ENCODE measurements at regions not wholly inside any gene's neighbourhood (a gene's known extent, or its start where the extent isn't known, plus 50 kb on each side); places are given as distances from the start of the nearest gene placed in this dataset.

DNA sequence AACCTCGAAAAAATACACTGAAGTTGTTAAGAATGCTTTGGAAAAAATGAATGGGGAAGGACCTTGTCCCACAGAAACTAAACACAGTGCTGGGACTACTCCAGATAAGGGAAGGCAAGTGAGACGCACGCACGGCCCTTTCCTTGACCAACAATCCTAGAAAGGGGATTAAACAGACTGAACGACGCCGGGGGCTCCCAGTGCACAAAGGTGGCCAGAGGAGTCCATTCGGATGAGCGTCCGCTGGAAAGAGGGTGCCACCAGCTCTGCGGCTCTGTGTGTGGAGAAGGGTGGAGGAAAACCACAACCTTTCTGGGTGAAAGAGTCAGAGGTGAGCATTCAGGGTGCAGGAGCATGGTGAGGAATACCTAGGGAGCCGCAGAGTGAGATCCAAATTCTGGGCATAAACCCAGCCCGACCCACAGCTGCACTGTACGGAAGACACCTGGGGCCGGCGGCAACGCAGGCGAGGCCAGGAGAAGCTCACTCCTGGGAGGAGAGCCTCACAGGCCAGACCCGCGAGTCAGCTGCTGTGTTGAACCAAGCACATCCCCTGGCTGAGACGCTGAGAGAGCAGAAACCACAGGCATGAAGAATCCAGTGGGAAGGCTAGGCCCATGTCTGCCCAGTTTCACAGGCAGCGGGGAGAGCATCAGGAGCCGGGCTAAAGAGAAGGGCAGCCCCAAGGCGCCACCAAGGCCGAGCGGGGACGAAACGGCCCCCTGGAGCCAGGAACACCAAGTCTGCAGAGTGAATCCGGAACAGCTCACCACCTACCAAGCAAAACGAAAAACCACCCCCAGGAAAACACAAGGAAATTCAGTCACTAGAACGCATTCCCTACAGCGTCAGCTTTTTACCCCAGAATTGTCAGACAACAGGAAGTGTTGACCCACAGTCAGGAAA, 177.1 kb downstream of the BRD1 start:
- intact Hi-C loops (cut with DNase I), result no loop called here

DNA sequence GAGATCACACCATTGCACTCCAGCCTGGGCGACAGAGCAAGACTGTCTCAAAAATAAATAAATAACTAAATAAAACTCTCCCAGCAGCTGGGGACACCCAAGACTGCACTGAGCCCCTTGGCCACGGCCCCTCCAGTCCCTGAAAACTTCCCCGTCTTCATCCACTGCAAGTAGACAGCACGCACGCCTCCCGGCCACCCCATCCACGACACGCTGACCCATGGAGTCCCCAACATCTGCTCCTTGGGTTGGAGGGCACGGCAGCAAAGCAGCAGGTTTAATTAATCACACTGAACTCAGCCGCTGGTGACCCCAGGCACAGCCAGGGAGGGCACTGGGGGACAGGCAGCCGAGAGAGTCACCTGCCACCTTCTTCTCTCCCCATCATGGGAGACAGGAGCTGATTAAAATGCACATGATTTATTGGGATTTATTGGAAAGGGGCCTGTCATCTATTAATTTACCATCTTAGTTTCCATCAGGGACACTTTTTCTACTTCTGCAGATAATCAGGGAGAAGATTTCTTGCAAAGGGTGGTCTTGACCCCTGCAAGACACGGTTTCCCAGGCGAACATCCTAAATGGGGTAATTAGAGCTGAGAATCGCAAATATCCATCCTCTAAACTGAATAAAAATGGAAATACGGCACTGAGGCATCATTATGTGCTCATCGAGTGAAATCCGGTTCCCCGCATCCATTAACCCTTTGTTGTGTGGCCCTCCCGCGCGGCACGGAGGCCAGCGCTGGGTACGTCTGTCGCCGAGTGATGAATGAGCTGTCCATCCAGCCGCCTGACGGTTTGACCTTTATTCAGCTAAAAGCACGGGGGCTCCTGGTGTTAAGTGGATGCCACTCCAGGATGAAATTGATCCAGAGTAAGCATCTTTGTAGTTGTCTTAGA, 178.3 kb downstream of the BRD1 start:
- no peak overlapping the region for H3K27ac ChIP-seq
- TF ChIP-seq POLR2A (IDR thresholded peaks at IDR 0.05), result no peak
- TF ChIP-seq, protein P1, sequence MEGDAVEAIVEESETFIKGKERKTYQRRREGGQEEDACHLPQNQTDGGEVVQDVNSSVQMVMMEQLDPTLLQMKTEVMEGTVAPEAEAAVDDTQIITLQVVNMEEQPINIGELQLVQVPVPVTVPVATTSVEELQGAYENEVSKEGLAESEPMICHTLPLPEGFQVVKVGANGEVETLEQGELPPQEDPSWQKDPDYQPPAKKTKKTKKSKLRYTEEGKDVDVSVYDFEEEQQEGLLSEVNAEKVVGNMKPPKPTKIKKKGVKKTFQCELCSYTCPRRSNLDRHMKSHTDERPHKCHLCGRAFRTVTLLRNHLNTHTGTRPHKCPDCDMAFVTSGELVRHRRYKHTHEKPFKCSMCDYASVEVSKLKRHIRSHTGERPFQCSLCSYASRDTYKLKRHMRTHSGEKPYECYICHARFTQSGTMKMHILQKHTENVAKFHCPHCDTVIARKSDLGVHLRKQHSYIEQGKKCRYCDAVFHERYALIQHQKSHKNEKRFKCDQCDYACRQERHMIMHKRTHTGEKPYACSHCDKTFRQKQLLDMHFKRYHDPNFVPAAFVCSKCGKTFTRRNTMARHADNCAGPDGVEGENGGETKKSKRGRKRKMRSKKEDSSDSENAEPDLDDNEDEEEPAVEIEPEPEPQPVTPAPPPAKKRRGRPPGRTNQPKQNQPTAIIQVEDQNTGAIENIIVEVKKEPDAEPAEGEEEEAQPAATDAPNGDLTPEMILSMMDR (IDR thresholded peaks at IDR 0.05), result no peak
- H3K4me3 ChIP-seq, result no peak overlapping the region
- no peaks in the 10 kb centered on the region for H3K9me3 ChIP-seq (replicated peaks in 1 of 3)
- WGBS, 4 donors, result 46 to 58% (median 50%) methylated on average over 23 to 29 of the region's 29 CpGs
- H3K27me3 ChIP-seq, result peaks cover 4% of the 10 kb centered on the region
- no peak for DNase-seq
- intact Hi-C loops (cut with DNase I), result no loop called here
- H3K4me1 ChIP-seq (replicated peaks in 1 of 2), result no peaks in the 10 kb centered on the region
- no peaks in the 10 kb centered on the region for H3K36me3 ChIP-seq (replicated peaks in 1 of 2)

More for the DNA sequence above, 177.1 kb downstream of the BRD1 start:
- no peak for DNase-seq
- 78 to 85% (median 82%) methylated on average over 27 to 32 of the region's 32 CpGs for WGBS, 4 donors
- Histone ChIP-seq H3K36me3 (replicated peaks in 1 of 2) (no peaks in the 10 kb centered on the region), H3K27ac (no peak overlapping the region), H3K4me3 (no peak overlapping the region), H3K9me3 (replicated peaks in 1 of 3) (no peaks in the 10 kb centered on the region), H3K27me3 (peaks cover 4% of the 10 kb centered on the region), H3K4me1 (replicated peaks in 1 of 2) (no peaks in the 10 kb centered on the region)
- no peak for TF ChIP-seq POLR2A (IDR thresholded peaks at IDR 0.05)
- TF ChIP-seq, protein P1 (IDR thresholded peaks at IDR 0.05), result no peak

DNA sequence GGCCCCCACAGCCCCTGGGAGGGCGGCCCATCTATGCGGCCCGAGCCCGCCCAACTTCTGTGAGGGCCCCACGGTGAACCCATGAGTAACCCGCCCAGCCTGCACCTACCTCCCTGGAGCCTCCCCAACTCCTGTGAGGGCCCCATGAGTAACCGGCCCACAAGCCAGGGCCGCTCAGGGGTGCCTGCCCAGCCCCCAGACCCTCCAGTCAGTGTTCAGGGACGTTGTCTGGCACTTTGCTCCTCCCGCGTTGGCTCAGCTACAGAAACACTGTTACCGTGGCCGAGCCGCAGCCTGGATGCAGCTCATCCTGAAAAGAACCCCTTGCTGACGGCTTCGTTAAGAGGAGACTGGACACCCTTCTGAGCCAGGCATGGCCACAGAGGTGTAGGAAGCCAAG, 179.6 kb downstream of the BRD1 start:
- Histone ChIP-seq H3K4me1 (replicated peaks in 1 of 2) (no peaks in the 10 kb centered on the region), H3K36me3 (replicated peaks in 1 of 2) (no peaks in the 10 kb centered on the region), H3K27ac (no peak overlapping the region), H3K27me3 (peaks cover 4% of the 10 kb centered on the region), H3K4me3 (no peak overlapping the region), H3K9me3 (replicated peaks in 1 of 3) (no peaks in the 10 kb centered on the region)
- intact Hi-C loops (cut with DNase I), result no loop called here
- no peak for DNase-seq
- TF ChIP-seq, protein P1 (IDR thresholded peaks at IDR 0.05), result no peak
- TF ChIP-seq POLR2A (IDR thresholded peaks at IDR 0.05), result no peak
- WGBS, 4 donors, result 36 to 63% (median 54%) methylated on average over 5 to 16 of the region's 16 CpGs

DNA sequence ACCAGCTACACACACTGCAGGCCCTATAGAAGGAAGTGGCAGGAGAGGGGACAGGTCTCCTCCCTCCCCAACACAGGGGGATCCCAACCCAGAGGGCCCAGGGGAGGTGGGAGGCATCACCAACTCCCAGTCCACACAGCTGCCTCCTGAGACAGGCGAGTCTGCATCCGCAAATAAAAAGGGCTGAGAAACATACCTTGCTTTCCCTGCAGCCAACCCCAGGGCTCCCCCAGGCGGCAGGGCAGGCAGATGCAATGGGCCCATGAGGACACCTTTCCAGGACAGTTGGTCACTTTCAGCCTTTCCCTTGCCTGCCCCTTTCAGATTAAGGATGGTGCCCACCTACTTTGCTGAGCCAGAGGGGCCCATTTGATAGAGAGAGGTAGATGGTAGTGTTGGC, 180.0 kb downstream of the BRD1 start:
- TF ChIP-seq, protein P1 (IDR thresholded peaks at IDR 0.05), result no peak
- TF ChIP-seq POLR2A (IDR thresholded peaks at IDR 0.05), result no peak
- H3K9me3 ChIP-seq (replicated peaks in 1 of 3), result no peaks in the 10 kb centered on the region
- H3K36me3 ChIP-seq (replicated peaks in 1 of 2), result no peaks in the 10 kb centered on the region
- no peak for DNase-seq
- H3K27ac ChIP-seq, result no peak overlapping the region
- H3K4me1 ChIP-seq (replicated peaks in 1 of 2), result no peaks in the 10 kb centered on the region
- peaks cover 4% of the 10 kb centered on the region for H3K27me3 ChIP-seq
- WGBS, 4 donors, result 58 to 74% (median 69%) methylated on average over 3 of the region's 3 CpGs
- no peak overlapping the region for H3K4me3 ChIP-seq
- intact Hi-C loops (cut with DNase I), result no loop called here

Data from adrenal gland (tissue), 9 donors.